SK-N-SH treated with all-trans-retinoic acid at 6 μM for 48 hours (cell line): ENCODE measurements at regions not wholly inside any gene's neighbourhood (a gene's known extent, or its start where the extent isn't known, plus 50 kb on each side); places are given as distances from the start of the nearest gene placed in this dataset.
"Not testable (repeated sequence)": the region's sequence is repeated elsewhere in the genome, so short reads cannot be mapped to it uniquely, and the experiment has no call there.

Experiments
- ATAC-seq: fragments of 200-7000 bp; cut with Tn5 transposase; 3 replicates; pipeline ENCODE4 v1.9.1; 2020; ENCODE audit warnings: mild to moderate bottlenecking, moderate library complexity
- ARNTL ChIP-seq: fragments of 450-650 bp; formaldehyde crosslinking; IDR thresholded peaks from 2 replicates; pipeline ENCODE4 v1.5.0; 2020; ENCODE audit warnings: low read depth, mild to moderate bottlenecking, moderate library complexity, borderline replicate concordance
- BACH2 ChIP-seq: fragments of 250-450 bp; sonication (Bioruptor Pico); IDR thresholded peaks from 2 replicates; pipeline ENCODE4 v1.9.0; 2021; ENCODE audit warnings: mild to moderate bottlenecking, borderline replicate concordance
- CSRNP3 ChIP-seq: fragments of 250-450 bp; sonication (Bioruptor Pico); IDR thresholded peaks from 2 replicates; pipeline ENCODE4 v1.5.1; 2021; ENCODE audit warnings: mild to moderate bottlenecking, moderate library complexity
- ESRRG ChIP-seq: fragments of 250-450 bp; sonication (Bioruptor Pico); IDR thresholded peaks from 2 replicates; pipeline ENCODE4 v1.6.1; 2021; ENCODE audit warnings: mild to moderate bottlenecking
- GLIS3 ChIP-seq: fragments of 250-450 bp; sonication (Bioruptor Pico); IDR thresholded peaks from 2 replicates; pipeline ENCODE4 v1.5.0; 2020; ENCODE audit warnings: mild to moderate bottlenecking, moderate library complexity
- ISL1 ChIP-seq: fragments of 250-450 bp; sonication (Bioruptor Pico); IDR thresholded peaks from 2 replicates; pipeline ENCODE4 v2.1.2; 2022; ENCODE audit warnings: mild to moderate bottlenecking, moderate library complexity
- PATZ1 ChIP-seq: fragments of 250-450 bp; sonication (Bioruptor Pico); IDR thresholded peaks from 2 replicates; pipeline ENCODE4 v1.8.0; 2020; ENCODE audit warnings: mild to moderate bottlenecking, moderate library complexity, borderline replicate concordance
- POU6F1 ChIP-seq: fragments of 250-450 bp; sonication (Bioruptor Pico); IDR thresholded peaks from 2 replicates; pipeline ENCODE4 v1.8.0; 2021; ENCODE audit warnings: low read depth, mild to moderate bottlenecking, moderate library complexity, borderline replicate concordance
- PPARA ChIP-seq: fragments of 250-450 bp; sonication (Bioruptor Pico); IDR thresholded peaks from 2 replicates; pipeline ENCODE4 v1.5.0; 2020; ENCODE audit warnings: mild to moderate bottlenecking, borderline replicate concordance
- RARB ChIP-seq: fragments of 250-450 bp; sonication (Bioruptor Pico); IDR thresholded peaks from 2 replicates; pipeline ENCODE4 v1.8.0; 2021; ENCODE audit warnings: mild to moderate bottlenecking, moderate library complexity
- SNAI2 ChIP-seq: fragments of 250-450 bp; sonication (Bioruptor Pico); IDR thresholded peaks from 2 replicates; pipeline ENCODE4 v1.5.0; 2020; ENCODE audit warnings: mild to moderate bottlenecking, moderate library complexity
- TCF4 ChIP-seq: fragments of 250-450 bp; sonication (Bioruptor Pico); IDR thresholded peaks from 2 replicates; pipeline ENCODE4 v1.8.0; 2021; ENCODE audit warnings: mild to moderate bottlenecking, moderate library complexity, borderline replicate concordance
- TOX ChIP-seq: fragments of 250-450 bp; sonication (Bioruptor Pico); IDR thresholded peaks from 2 replicates; pipeline ENCODE4 v1.8.0; 2021; ENCODE audit warnings: mild to moderate bottlenecking, moderate library complexity, borderline replicate concordance
- TSHZ2 ChIP-seq: fragments of 250-450 bp; sonication (Bioruptor Pico); IDR thresholded peaks from 2 replicates; pipeline ENCODE4 v1.5.0; 2020; ENCODE audit warnings: mild to moderate bottlenecking, moderate library complexity
- ZC3H10 ChIP-seq: fragments of 250-450 bp; sonication (Bioruptor Pico); IDR thresholded peaks from 2 replicates; pipeline ENCODE4 v1.5.1; 2021; ENCODE audit warnings: mild to moderate bottlenecking, moderate library complexity
- ZFP30 ChIP-seq: fragments of 450-650 bp; formaldehyde crosslinking; IDR thresholded peaks from 2 replicates; pipeline ENCODE4 v1.5.0; 2022; ENCODE audit warnings: mild to moderate bottlenecking, moderate library complexity
- ZNF565 ChIP-seq: fragments of 450-650 bp; formaldehyde crosslinking; conservative IDR thresholded peaks from 2 replicates; pipeline ENCODE4 v1.5.0; 2020; ENCODE audit warnings: low read depth, mild to moderate bottlenecking, moderate library complexity

GRCh38 chr13:79185580-79185979, 220.5 kb downstream of the RBM26 start:
- TF ChIP-seq BACH2 (CRISPR knock-in tag) (no peak), ISL1 (CRISPR knock-in tag) (no peak), TCF4 (no peak), ZNF565 (no peak), GLIS3 (no peak), ARNTL (CRISPR knock-in tag) (no peak), PATZ1 (CRISPR knock-in tag) (no peak)
- ATAC-seq, result no peak

GRCh38 chr13:79183231-79183630, 222.8 kb downstream of the RBM26 start:
- no peak for ATAC-seq
- TF ChIP-seq SNAI2 (CRISPR knock-in tag) (no peak), ZC3H10 (CRISPR knock-in tag) (no peak), TSHZ2 (CRISPR knock-in tag) (no peak), TOX (CRISPR knock-in tag) (no peak), GLIS3 (no peak)

- not testable (repeated sequence) for ATAC-seq
These were observed 232.4 kb downstream of the RBM26 start for GRCh38 chr13:79173691-79174090.

GRCh38 chr13:79172924-79173323, 233.1 kb downstream of the RBM26 start:
- ATAC-seq, result not testable (repeated sequence)

- ATAC-seq, result no peak
- TF ChIP-seq ARNTL (CRISPR knock-in tag), result no peak
- no peak for TF ChIP-seq CSRNP3 (CRISPR knock-in tag)
- TF ChIP-seq PPARA, result no peak
- no peak for TF ChIP-seq ZFP30
- TF ChIP-seq TCF4, result no peak
- no peak for TF ChIP-seq GLIS3
These were observed 234.7 kb downstream of the RBM26 start for GRCh38 chr13:79171141-79172061.

GRCh38 chr13:79160818-79161217, 245.2 kb downstream of the RBM26 start:
- TF ChIP-seq RARB (CRISPR knock-in tag) (no peak), ESRRG (CRISPR knock-in tag) (no peak), ZFP30 (no peak), SNAI2 (CRISPR knock-in tag) (no peak), CSRNP3 (CRISPR knock-in tag) (no peak), POU6F1 (CRISPR knock-in tag) (no peak)
- no peak for ATAC-seq
